Muscle of arm (tissue), 1 donor: ENCODE measurements at regions not wholly inside any gene's neighbourhood (a gene's known extent, or its start where the extent isn't known, plus 50 kb on each side); places are given as distances from the start of the nearest gene placed in this dataset.

ENCODE experiments used
- DNase-seq: peaks from one replicate; pipeline ENCODE4 v3.0.0-alpha.2; 2013

GRCh38 chr1:192524223-192524622, 51.4 kb upstream of the RGS1 start:
- no peak for DNase-seq
